ENCODE measurements at regions not wholly inside any gene's neighbourhood (a gene's known extent, or its start where the extent isn't known, plus 50 kb on each side); places are given as distances from the start of the nearest gene placed in this dataset.

GRCh38 chr13:22644941-22645340, 535.8 kb upstream of the SGCG start:
- no peaks in the 10 kb centered on the region for H3K27me3 ChIP-seq (ENCODE audit: control insufficient read depth, insufficient read depth, low read length)
- H3K9me3 ChIP-seq (ENCODE audit: control insufficient read depth, insufficient read depth, low read depth, low read length), result no peaks in the 10 kb centered on the region
- no peak overlapping the region for H3K4me3 ChIP-seq (ENCODE audit: low read depth, low read length)
- peaks cover 3% of the 10 kb centered on the region; the same call in 1 of the 2 replicates for H3K4me1 ChIP-seq (ENCODE audit: control insufficient read depth, insufficient read depth, low read length)
- H3K9ac ChIP-seq (ENCODE audit: low read length), result no peak overlapping the region
- no peaks in the 10 kb centered on the region for H3K36me3 ChIP-seq (ENCODE audit: control insufficient read depth, insufficient read depth, low read length)
- no peak overlapping the region for H3K27ac ChIP-seq (ENCODE audit: low read depth, low read length)

GRCh38 chr13:22647156-22647850, 533.5 kb upstream of the SGCG start:
- Histone ChIP-seq H3K4me3 (ENCODE audit: low read depth, low read length) (no peak overlapping the region), H3K27ac (ENCODE audit: low read depth, low read length) (no peak overlapping the region), H3K27me3 (ENCODE audit: control insufficient read depth, insufficient read depth, low read length) (no peaks in the 10 kb centered on the region)

DNA sequence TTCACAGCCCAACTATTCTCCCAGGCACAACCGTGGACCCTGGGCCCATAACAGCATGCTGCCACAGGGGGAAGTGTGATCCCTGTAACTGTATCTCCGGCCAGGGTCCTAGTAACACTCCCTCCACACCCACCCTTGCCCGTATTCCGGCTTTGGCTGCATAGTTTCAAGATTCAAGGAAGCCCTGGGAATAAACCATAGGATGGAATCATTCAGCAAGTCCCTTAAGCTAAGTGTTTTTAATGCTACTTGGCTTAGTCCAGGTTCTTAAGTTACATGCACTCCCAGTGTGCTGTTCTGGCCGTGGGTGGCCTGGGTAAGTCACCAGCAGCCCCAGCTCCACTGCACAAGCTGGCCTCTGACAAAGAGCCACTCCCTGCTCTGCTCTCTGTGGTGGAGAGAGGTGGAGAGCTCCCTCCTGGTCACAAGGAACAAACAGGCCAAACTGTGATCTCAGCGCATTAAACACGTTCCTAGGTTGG, 532.4 kb upstream of the SGCG start:
- Histone ChIP-seq H3K9me3 (ENCODE audit: control insufficient read depth, insufficient read depth, low read depth, low read length) (no peaks in the 10 kb centered on the region), H3K27ac (ENCODE audit: low read depth, low read length) (no peak overlapping the region), H3K36me3 (ENCODE audit: control insufficient read depth, insufficient read depth, low read length) (no peaks in the 10 kb centered on the region), H3K4me3 (ENCODE audit: low read depth, low read length) (no peak overlapping the region), H3K27me3 (ENCODE audit: control insufficient read depth, insufficient read depth, low read length) (no peaks in the 10 kb centered on the region), H3K4me1 (ENCODE audit: control insufficient read depth, insufficient read depth, low read length) (peaks cover 3% of the 10 kb centered on the region; the same call in 1 of the 2 replicates), H3K9ac (ENCODE audit: low read length) (no peak overlapping the region)

More at GRCh38 chr13:22647156-22647850, 533.5 kb upstream of the SGCG start:
- H3K4me1 ChIP-seq (ENCODE audit: control insufficient read depth, insufficient read depth, low read length), result peaks cover 3% of the 10 kb centered on the region; the same call in 1 of the 2 replicates
- no peaks in the 10 kb centered on the region for H3K36me3 ChIP-seq (ENCODE audit: control insufficient read depth, insufficient read depth, low read length)
- no peak overlapping the region for H3K9ac ChIP-seq (ENCODE audit: low read length)
- H3K9me3 ChIP-seq (ENCODE audit: control insufficient read depth, insufficient read depth, low read depth, low read length), result no peaks in the 10 kb centered on the region

GRCh38 chr13:22652796-22653195, 528.0 kb upstream of the SGCG start:
- no peak overlapping the region for H3K4me3 ChIP-seq (ENCODE audit: low read depth, low read length)
- H3K36me3 ChIP-seq (ENCODE audit: control insufficient read depth, insufficient read depth, low read length), result no peaks in the 10 kb centered on the region
- peaks cover 3% of the 10 kb centered on the region; the same call in 1 of the 2 replicates for H3K4me1 ChIP-seq (ENCODE audit: control insufficient read depth, insufficient read depth, low read length)
- H3K9me3 ChIP-seq (ENCODE audit: control insufficient read depth, insufficient read depth, low read depth, low read length), result no peaks in the 10 kb centered on the region
- no peak overlapping the region for H3K9ac ChIP-seq (ENCODE audit: low read length)
- no peak overlapping the region for H3K27ac ChIP-seq (ENCODE audit: low read depth, low read length)
- no peaks in the 10 kb centered on the region for H3K27me3 ChIP-seq (ENCODE audit: control insufficient read depth, insufficient read depth, low read length)

DNA sequence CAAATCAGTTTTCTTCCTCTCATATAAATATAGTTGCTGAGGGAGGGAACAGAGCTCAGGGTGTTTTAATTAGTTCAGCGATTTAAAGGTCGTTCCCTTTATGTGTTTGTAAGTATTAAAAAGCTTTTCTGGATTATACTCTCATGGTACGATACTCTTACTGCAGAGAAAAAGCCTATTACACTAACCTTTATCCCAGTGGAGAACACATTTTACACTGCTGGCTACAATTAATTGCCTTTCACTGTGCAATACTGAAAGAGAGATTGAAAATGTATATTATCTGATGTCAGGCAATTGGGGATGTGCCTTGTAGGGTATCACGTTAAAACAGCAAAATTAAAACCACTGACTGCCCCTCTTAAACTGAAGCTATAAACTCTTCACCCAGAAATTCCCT, 526.9 kb upstream of the SGCG start:
- Histone ChIP-seq H3K27me3 (ENCODE audit: control insufficient read depth, insufficient read depth, low read length) (no peaks in the 10 kb centered on the region), H3K27ac (ENCODE audit: low read depth, low read length) (no peak overlapping the region), H3K9me3 (ENCODE audit: control insufficient read depth, insufficient read depth, low read depth, low read length) (no peaks in the 10 kb centered on the region), H3K9ac (ENCODE audit: low read length) (no peak overlapping the region), H3K36me3 (ENCODE audit: control insufficient read depth, insufficient read depth, low read length) (no peaks in the 10 kb centered on the region), H3K4me1 (ENCODE audit: control insufficient read depth, insufficient read depth, low read length) (no peaks in the 10 kb centered on the region), H3K4me3 (ENCODE audit: low read depth, low read length) (no peak overlapping the region)

DNA sequence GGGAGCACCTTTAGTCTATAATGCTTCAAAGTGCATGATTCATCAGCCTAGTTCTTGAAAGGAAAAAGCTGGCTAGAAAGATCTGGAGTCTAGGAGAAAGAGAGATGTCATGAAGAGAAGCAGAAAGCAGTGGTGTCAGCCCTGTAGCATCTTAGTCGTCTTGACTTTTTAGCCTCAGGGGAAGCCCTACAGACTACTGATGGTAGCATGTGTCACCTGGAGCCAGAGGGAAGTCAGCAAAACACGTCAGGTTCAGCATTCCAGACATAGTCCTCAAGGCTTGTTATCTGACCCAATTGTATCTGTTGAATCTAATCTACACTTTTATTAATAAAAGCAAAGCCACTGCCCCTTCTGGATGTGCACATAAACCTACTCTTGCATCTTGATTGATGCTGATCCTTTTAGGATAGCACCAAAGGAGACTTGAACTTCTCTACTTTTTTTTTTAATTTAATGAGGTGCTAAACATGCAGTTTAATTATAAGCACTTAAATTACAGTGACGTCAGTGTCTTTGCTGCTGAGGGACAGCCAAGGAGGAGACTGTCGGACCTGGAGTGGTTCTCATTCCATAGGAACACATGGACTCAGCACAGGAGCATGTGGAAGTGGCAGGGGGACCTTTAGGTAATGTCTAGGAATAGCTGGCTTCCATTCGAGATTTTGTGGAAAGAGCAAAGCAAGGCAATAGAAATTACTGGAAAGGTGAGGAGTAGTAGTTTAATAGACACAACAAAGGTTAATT, 525.5 kb upstream of the SGCG start:
- Histone ChIP-seq H3K27ac (ENCODE audit: low read depth, low read length) (no peak overlapping the region), H3K27me3 (ENCODE audit: control insufficient read depth, insufficient read depth, low read length) (no peaks in the 10 kb centered on the region), H3K36me3 (ENCODE audit: control insufficient read depth, insufficient read depth, low read length) (no peaks in the 10 kb centered on the region), H3K9ac (ENCODE audit: low read length) (no peak overlapping the region), H3K4me1 (ENCODE audit: control insufficient read depth, insufficient read depth, low read length) (no peaks in the 10 kb centered on the region), H3K9me3 (ENCODE audit: control insufficient read depth, insufficient read depth, low read depth, low read length) (no peaks in the 10 kb centered on the region), H3K4me3 (ENCODE audit: low read depth, low read length) (no peak overlapping the region)

GRCh38 chr13:22662771-22663170, 518.0 kb upstream of the SGCG start:
- no peak overlapping the region for H3K4me3 ChIP-seq (ENCODE audit: low read depth, low read length)
- no peak overlapping the region for H3K9ac ChIP-seq (ENCODE audit: low read length)
- H3K4me1 ChIP-seq (ENCODE audit: control insufficient read depth, insufficient read depth, low read length), result no peaks in the 10 kb centered on the region
- no peaks in the 10 kb centered on the region for H3K27me3 ChIP-seq (ENCODE audit: control insufficient read depth, insufficient read depth, low read length)
- no peak overlapping the region for H3K27ac ChIP-seq (ENCODE audit: low read depth, low read length)
- no peaks in the 10 kb centered on the region for H3K36me3 ChIP-seq (ENCODE audit: control insufficient read depth, insufficient read depth, low read length)
- no peaks in the 10 kb centered on the region for H3K9me3 ChIP-seq (ENCODE audit: control insufficient read depth, insufficient read depth, low read depth, low read length)

DNA sequence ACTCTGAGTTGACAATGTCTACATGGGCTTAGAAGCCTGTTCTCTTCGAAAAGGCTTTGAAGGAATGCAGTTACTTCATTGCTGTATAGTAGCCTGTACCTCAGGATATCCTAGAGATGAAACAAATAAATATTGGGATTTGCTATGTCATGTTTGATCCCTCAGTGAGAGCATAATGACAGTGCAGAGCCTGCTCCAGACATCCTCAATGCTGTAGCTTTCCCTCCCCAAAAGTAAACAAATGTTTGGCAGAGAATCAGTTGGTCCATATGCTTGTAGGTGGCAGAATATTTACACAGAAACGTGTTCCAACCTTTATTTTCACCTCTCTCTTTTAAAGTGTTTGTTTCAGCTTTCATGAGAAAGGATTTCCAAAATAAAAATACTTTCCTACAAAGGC, 515.3 kb upstream of the SGCG start:
- Histone ChIP-seq H3K27ac (ENCODE audit: low read depth, low read length) (no peak overlapping the region), H3K9me3 (ENCODE audit: control insufficient read depth, insufficient read depth, low read depth, low read length) (no peaks in the 10 kb centered on the region), H3K36me3 (ENCODE audit: control insufficient read depth, insufficient read depth, low read length) (no peaks in the 10 kb centered on the region), H3K9ac (ENCODE audit: low read length) (no peak overlapping the region), H3K4me1 (ENCODE audit: control insufficient read depth, insufficient read depth, low read length) (no peaks in the 10 kb centered on the region), H3K4me3 (ENCODE audit: low read depth, low read length) (no peak overlapping the region), H3K27me3 (ENCODE audit: control insufficient read depth, insufficient read depth, low read length) (no peaks in the 10 kb centered on the region)

- Histone ChIP-seq H3K4me1 (ENCODE audit: control insufficient read depth, insufficient read depth, low read length) (no peaks in the 10 kb centered on the region), H3K27ac (ENCODE audit: low read depth, low read length) (no peak overlapping the region), H3K9me3 (ENCODE audit: control insufficient read depth, insufficient read depth, low read depth, low read length) (peaks cover 14% of the 10 kb centered on the region), H3K4me3 (ENCODE audit: low read depth, low read length) (no peak overlapping the region), H3K36me3 (ENCODE audit: control insufficient read depth, insufficient read depth, low read length) (no peaks in the 10 kb centered on the region), H3K9ac (ENCODE audit: low read length) (no peak overlapping the region), H3K27me3 (ENCODE audit: control insufficient read depth, insufficient read depth, low read length) (no peaks in the 10 kb centered on the region)
These were observed 490.0 kb upstream of the SGCG start for GRCh38 chr13:22690756-22691155.

GRCh38 chr13:22693691-22694090, 487.1 kb upstream of the SGCG start:
- H3K36me3 ChIP-seq (ENCODE audit: control insufficient read depth, insufficient read depth, low read length), result no peaks in the 10 kb centered on the region
- no peak overlapping the region for H3K9ac ChIP-seq (ENCODE audit: low read length)
- no peak overlapping the region for H3K4me3 ChIP-seq (ENCODE audit: low read depth, low read length)
- no peak overlapping the region for H3K27ac ChIP-seq (ENCODE audit: low read depth, low read length)
- no peaks in the 10 kb centered on the region for H3K27me3 ChIP-seq (ENCODE audit: control insufficient read depth, insufficient read depth, low read length)
- H3K9me3 ChIP-seq (ENCODE audit: control insufficient read depth, insufficient read depth, low read depth, low read length), result peaks cover 8% of the 10 kb centered on the region; the same call in 1 of the 2 replicates
- no peaks in the 10 kb centered on the region for H3K4me1 ChIP-seq (ENCODE audit: control insufficient read depth, insufficient read depth, low read length)

- Histone ChIP-seq H3K27ac (ENCODE audit: low read depth, low read length) (no peak overlapping the region), H3K36me3 (ENCODE audit: control insufficient read depth, insufficient read depth, low read length) (no peaks in the 10 kb centered on the region), H3K9ac (ENCODE audit: low read length) (no peak overlapping the region), H3K27me3 (ENCODE audit: control insufficient read depth, insufficient read depth, low read length) (no peaks in the 10 kb centered on the region), H3K4me1 (ENCODE audit: control insufficient read depth, insufficient read depth, low read length) (no peaks in the 10 kb centered on the region), H3K9me3 (ENCODE audit: control insufficient read depth, insufficient read depth, low read depth, low read length) (peaks cover 8% of the 10 kb centered on the region; the same call in 1 of the 2 replicates), H3K4me3 (ENCODE audit: low read depth, low read length) (no peak overlapping the region; the same call in 1 of the 2 replicates)
These were observed 484.3 kb upstream of the SGCG start for GRCh38 chr13:22696433-22696832.
